ENCODE measurements at regions not wholly inside any gene's neighbourhood (a gene's known extent, or its start where the extent isn't known, plus 50 kb on each side); places are given as distances from the start of the nearest gene placed in this dataset.

- TF ChIP-seq POLR2A (IDR thresholded peaks at IDR 0.05; ENCODE audit: low read length) (no peak), GATA1 (IDR thresholded peaks at IDR 0.05; ENCODE audit: low read depth, low read length) (no peak)
Measured at GRCh38 chr14:45990252-45990651, 661.3 kb downstream of the RPL10L start.

Measured in erythroblast (primary cell).